Endothelial cell of umbilical vein (primary cell): ENCODE measurements at regions not wholly inside any gene's neighbourhood (a gene's known extent, or its start where the extent isn't known, plus 50 kb on each side); places are given as distances from the start of the nearest gene placed in this dataset.

ENCODE experiments used
- BruUV-seq: library from RNA; stranded (reverse); fragments of 400-500 nt; replicated peaks from 2 replicates; lab custom pipeline; 2021; lab: Mats Ljungman, UMichigan
- CTCF ChIA-PET: fragments of 300-600, 350-600 bp; sonication (Branson Sonifier 250); formaldehyde crosslinking; loops from one replicate; lab custom pipeline; 2021; ENCODE audit warnings: antibody characterized with exemption, inconsistent platforms; lab: Charles Lee
- POLR2A ChIA-PET: fragments of 300-600, 350-600 bp; sonication (Branson Sonifier 250); formaldehyde crosslinking; loops from one replicate; lab custom pipeline; 2021; ENCODE audit warnings: antibody characterized with exemption, inconsistent platforms; lab: Charles Lee
- DNase-seq: peaks from one replicate; pipeline ENCODE4 v3.0.0-alpha.2; 2011; ENCODE audit warnings: low read depth, low spot score
- FAIRE-seq: peaks from 2 replicates; lab custom pipeline; 2011; peaks lifted over from hg19 to GRCh38; lab: Jason Lieb, UNC
- H2AFZ ChIP-seq: 2 replicates; pipeline ENCODE4 v1.6.0; 2012; ENCODE audit warnings: low read depth, low read length, control low read depth, inconsistent platforms
- H3K27ac ChIP-seq: 2 replicates; pipeline ENCODE4 v1.5.1; 2011; ENCODE audit warnings: low read depth, mild to moderate bottlenecking, control low read depth, low read length, moderate library complexity; ENCODE audit not compliant: insufficient read depth
- H3K27me3 ChIP-seq, 2 experiments: 2 replicates each; pipeline versions ENCODE4 v1.6.0 to v1.6.1; 2011; ENCODE audit warnings: low read length in 2 of 2, mixed read lengths in 1 of 2; ENCODE audit not compliant: control insufficient read depth in 2 of 2, insufficient read depth in 2 of 2
- H3K36me3 ChIP-seq, 2 experiments: 2 replicates in 1 of 2; 3 replicates in 1 of 2; pipeline ENCODE4 v1.5.1; 2011; ENCODE audit warnings: low read length in 2 of 2, mild to moderate bottlenecking in 1 of 2, moderate library complexity in 1 of 2; ENCODE audit not compliant: control insufficient read depth in 2 of 2, insufficient read depth in 2 of 2; ENCODE audit errors: extremely low read depth in 1 of 2
- H3K4me1 ChIP-seq: 3 replicates; pipeline ENCODE4 v1.5.1; 2011; ENCODE audit warnings: mild to moderate bottlenecking, low read length; ENCODE audit not compliant: control insufficient read depth, insufficient read depth; ENCODE audit errors: extremely low read depth
- H3K4me2 ChIP-seq: 2 replicates; pipeline ENCODE4 v1.6.1; 2011; ENCODE audit warnings: low read length, control low read depth, mixed read lengths; ENCODE audit not compliant: insufficient read depth
- H3K4me3 ChIP-seq, 3 experiments: fragments of 200-600 bp in 1 of 3; sonication (generic), shearing (Covaris generic) in 1 of 3; replicated peaks in 1 of 3; 2 replicates each; pipeline ENCODE4 v1.5.1; 2011 to 2016; ENCODE audit warnings: control low read depth in 3 of 3, low read length in 3 of 3, mild to moderate bottlenecking in 2 of 3, inconsistent platforms in 1 of 3, low read depth in 1 of 3, moderate library complexity in 1 of 3; ENCODE audit not compliant: insufficient read depth in 1 of 3
- H3K79me2 ChIP-seq: 2 replicates; pipeline ENCODE4 v1.6.0; 2012; ENCODE audit warnings: low read length, inconsistent platforms; ENCODE audit not compliant: control insufficient read depth, insufficient read depth
- H3K9ac ChIP-seq: replicated peaks from 2 replicates; pipeline ENCODE3; 2011; ENCODE audit warnings: low read length, control low read depth; ENCODE audit not compliant: insufficient read depth; ENCODE audit errors: extremely low read depth
- H3K9me1 ChIP-seq: replicated peaks from 3 replicates; pipeline ENCODE4 v1.6.0; 2011; ENCODE audit warnings: mild to moderate bottlenecking, low read length; ENCODE audit not compliant: control insufficient read depth, insufficient read depth; ENCODE audit errors: extremely low read depth
- H3K9me3 ChIP-seq: replicated peaks from 2 replicates; pipeline ENCODE4 v1.5.1; 2012; ENCODE audit warnings: low read length, inconsistent platforms; ENCODE audit not compliant: control insufficient read depth, insufficient read depth
- H4K20me1 ChIP-seq: replicated peaks from 2 replicates; pipeline ENCODE3; 2011; ENCODE audit warnings: mild to moderate bottlenecking, low read length; ENCODE audit not compliant: control insufficient read depth, insufficient read depth; ENCODE audit errors: extremely low read depth
- CTCF ChIP-seq, 2 donors: IDR thresholded peaks; 1 replicate in 1 of 2; 2 replicates in 1 of 2; pipeline ENCODE4 v1.5.1; 2011; ENCODE audit warnings: low read length in 2 of 2, mild to moderate bottlenecking in 2 of 2, moderate library complexity in 2 of 2, control low read depth in 1 of 2, inconsistent platforms in 1 of 2, low read depth in 1 of 2; ENCODE audit not compliant: insufficient read depth in 1 of 2; ENCODE audit errors: extremely low read depth in 1 of 2
- EZH2 ChIP-seq: IDR thresholded peaks from 2 replicates; pipeline ENCODE4 v1.6.1; 2012; ENCODE audit warnings: borderline replicate concordance, low read depth, mild to moderate bottlenecking, moderate library complexity, low read length, inconsistent platforms; ENCODE audit not compliant: severe bottlenecking
- FOS ChIP-seq: IDR thresholded peaks from 2 replicates; pipeline ENCODE4 v1.6.1; 2011; ENCODE audit warnings: mild to moderate bottlenecking, low read length, moderate library complexity, borderline replicate concordance; ENCODE audit not compliant: insufficient read depth
- GATA2 ChIP-seq: IDR thresholded peaks from 2 replicates; pipeline ENCODE4 v1.7.0; 2011; ENCODE audit warnings: low read depth, mild to moderate bottlenecking, moderate library complexity, mixed read lengths, low read length; ENCODE audit not compliant: insufficient read length, insufficient read depth
- JUN ChIP-seq: IDR thresholded peaks from 2 replicates; pipeline ENCODE4 v1.6.1; 2011; ENCODE audit warnings: borderline replicate concordance, low read depth; ENCODE audit not compliant: insufficient read length, insufficient read depth
- MAX ChIP-seq: IDR thresholded peaks from 2 replicates; pipeline ENCODE4 v1.6.1; 2011; ENCODE audit not compliant: insufficient read depth, insufficient read length
- MYC ChIP-seq: IDR thresholded peaks from one replicate; pipeline ENCODE4 v1.6.1; 2011; ENCODE audit warnings: mild to moderate bottlenecking, low read depth, low read length
- POLR2A ChIP-seq: IDR thresholded peaks from 2 replicates; pipeline ENCODE4 v1.6.1; 2012; ENCODE audit warnings: low read depth, mild to moderate bottlenecking, control low read depth, low read length
- POLR2AphosphoS5 ChIP-seq: IDR thresholded peaks from 2 replicates; pipeline ENCODE4 v1.6.1; 2012; ENCODE audit warnings: low read depth, mild to moderate bottlenecking, control low read depth, low read length, moderate library complexity; ENCODE audit not compliant: insufficient read depth
- dilution Hi-C: fragments of 300-500 bp; cut with MboI; formaldehyde crosslinking; loops from one replicate; pipeline ENCODE4 v1.15.0; 2019; ENCODE audit warnings: low sequenced_read_pairs; ENCODE audit not compliant: extremely low pct_ligation_motif_present
- intact Hi-C: fragments of 100-400 bp; cut with micrococcal nuclease; formaldehyde crosslinking; loops from one replicate; pipeline ENCODE4 v1.10.0; 2022

GRCh38 chr5:12113062-12113461, 208.8 kb upstream of the CTNND2 start:
- dilution Hi-C loops, result no loop called here
- POLR2A ChIA-PET, result no interaction called here

More at GRCh38 chr5:12113062-12113461, 208.8 kb upstream of the CTNND2 start:
- TF ChIP-seq POLR2A (no peak), EZH2 (no peak), MAX (no peak), JUN (no peak), POLR2AphosphoS5 (no peak), GATA2 (no peak), FOS (no peak), CTCF (IDR thresholded peaks at IDR 0.05; ENCODE audit: extremely low read depth in 1 of 2, insufficient read depth in 1 of 2, low read depth in 1 of 2, low read length in 2 of 2) (no peak), MYC (no peak)
- no peak overlapping the region for H3K9ac ChIP-seq
- DNase-seq, result no peak
- H3K36me3 ChIP-seq, result no peaks in the 10 kb centered on the region
- FAIRE-seq, result no peak
- no peaks in the 10 kb centered on the region for H4K20me1 ChIP-seq
- no peak overlapping the region for H3K4me3 ChIP-seq
- peaks cover 2% of the 10 kb centered on the region for H3K9me3 ChIP-seq
- CTCF ChIA-PET, result no interaction called here
- no peak overlapping the region for H2AFZ ChIP-seq
- no peaks in the 10 kb centered on the region for H3K79me2 ChIP-seq
- no peaks in the 10 kb centered on the region for H3K4me1 ChIP-seq
- H3K4me2 ChIP-seq, result no peak overlapping the region
- H3K27me3 ChIP-seq, result no peaks in the 10 kb centered on the region
- H3K27ac ChIP-seq, result no peak overlapping the region
- BruUV-seq, result no TSS peak
- no peaks in the 10 kb centered on the region for H3K9me1 ChIP-seq
- intact Hi-C loops, result no loop called here
